Activated CD8-positive, alpha-beta memory T cell treated with anti-CD3 and anti-CD28 coated beads for 4 hours (primary cell): ENCODE measurements at regions not wholly inside any gene's neighbourhood (a gene's known extent, or its start where the extent isn't known, plus 50 kb on each side); places are given as distances from the start of the nearest gene placed in this dataset.

Experiments
- DNase-seq, 2 donors: peaks; one replicate each; pipeline ENCODE4 v3.0.0-alpha.2; 2020; ENCODE audit warnings: low read depth in 2 of 2

DNA sequence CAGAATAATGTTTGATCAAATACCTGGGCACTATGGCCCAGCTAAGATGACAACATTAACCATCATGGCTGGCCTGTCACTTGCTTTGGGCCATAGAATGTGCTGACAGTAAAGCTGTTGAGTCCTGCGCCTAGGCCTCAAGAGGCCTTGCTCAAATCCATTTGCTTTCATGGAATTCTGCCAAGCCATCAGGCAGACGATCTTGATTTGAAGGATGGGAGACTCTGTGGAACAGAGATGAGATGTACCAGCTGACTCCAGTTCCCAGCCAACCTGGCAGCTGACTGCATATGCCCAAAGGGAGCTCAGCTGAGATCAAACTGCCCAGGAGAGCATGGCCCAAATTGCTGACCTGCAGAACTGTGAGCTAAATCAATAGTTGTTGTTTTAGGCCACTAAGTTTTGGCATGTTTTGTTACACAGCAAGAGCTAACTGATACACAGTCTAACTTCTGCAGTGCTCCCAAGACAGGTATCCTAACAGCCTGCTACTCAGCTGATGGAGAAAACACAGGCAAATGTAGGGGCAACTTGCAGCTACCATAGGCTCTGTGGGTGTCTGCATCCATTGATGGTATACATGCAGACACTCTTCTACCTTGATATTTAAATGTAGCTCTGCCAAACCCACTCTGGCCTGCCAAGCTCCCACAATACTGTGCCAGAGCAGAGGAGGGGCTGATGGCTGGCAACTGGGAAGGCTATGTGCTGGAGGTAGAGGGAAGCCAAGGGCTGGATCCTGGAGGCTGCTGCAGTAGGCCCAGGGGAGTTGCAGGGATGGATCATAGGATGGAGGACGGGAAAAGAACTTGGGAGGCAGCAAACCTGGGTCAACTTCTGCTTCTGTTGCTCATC lies 55.2 kb upstream of the RNF24 start:
- DNase-seq: no peak

DNA sequence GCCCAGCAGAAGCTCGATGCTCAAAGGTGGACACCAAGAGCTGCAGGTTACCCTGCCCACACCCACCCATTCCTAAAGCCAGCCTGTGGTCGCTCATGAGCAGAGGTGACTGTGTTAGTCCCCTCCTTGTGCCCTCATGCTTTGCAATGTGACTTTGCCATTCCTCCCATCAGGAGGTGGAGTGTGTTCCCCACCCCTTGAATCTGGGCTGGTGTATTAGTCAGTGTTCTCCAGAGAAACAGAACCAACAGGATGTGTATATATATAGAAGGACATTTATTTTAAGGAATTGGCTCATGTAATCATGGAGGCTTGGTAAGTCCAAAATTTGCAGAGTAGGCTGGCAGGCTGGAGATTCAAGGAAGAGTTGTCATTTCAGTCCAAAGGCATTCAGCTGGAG lies 54.4 kb upstream of the RNF24 start:
- no peak for DNase-seq

DNA sequence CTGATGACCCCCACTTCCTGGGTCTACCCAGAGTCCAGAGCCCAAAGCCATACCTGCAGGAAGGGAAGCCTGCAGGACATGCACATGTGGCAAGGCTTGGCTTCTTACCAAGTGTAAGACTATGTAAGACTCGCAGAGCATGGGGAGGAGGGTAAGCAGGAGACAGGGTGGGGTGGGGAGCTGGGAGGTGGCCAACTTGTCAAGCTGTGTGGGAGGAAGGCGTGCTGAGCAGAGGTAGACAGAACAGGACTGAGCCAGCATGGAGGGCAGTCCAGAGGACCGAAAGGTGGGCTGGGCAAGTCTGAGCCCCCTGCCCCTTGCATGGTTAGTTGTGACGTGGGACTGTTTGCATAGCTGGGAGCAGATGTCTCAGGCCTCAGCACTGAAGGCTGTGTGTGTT lies 53.4 kb upstream of the RNF24 start:
- DNase-seq: no peak

GRCh38 chr20:4067600-4068261 lies 52.4 kb upstream of the RNF24 start:
- DNase-seq: no peak

DNA sequence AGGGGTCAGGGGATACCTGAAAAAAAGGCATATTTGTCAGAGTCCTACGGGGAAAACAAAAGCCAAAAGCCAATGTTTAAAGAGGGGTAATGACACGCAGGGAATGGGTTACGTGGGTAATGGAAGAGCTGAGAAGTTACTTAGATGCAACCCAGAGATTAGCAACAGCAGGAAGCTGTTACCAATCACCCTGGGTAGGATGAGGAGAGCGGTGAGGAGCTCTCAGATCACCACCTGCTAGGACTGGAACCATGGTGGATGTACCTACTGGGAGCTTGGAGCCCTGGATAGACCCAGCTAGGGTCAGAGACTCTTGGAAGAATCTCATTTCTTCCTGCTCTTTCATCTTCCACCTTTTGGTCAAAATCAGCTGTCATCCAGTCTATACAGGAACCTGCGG lies 51.2 kb upstream of the RNF24 start:
- no peak for DNase-seq

GRCh38 chr20:4065391-4065844 lies 50.1 kb upstream of the RNF24 start:
- no peak for DNase-seq
